ENCODE measurements at regions not wholly inside any gene's neighbourhood (a gene's known extent, or its start where the extent isn't known, plus 50 kb on each side); places are given as distances from the start of the nearest gene placed in this dataset.

DNA sequence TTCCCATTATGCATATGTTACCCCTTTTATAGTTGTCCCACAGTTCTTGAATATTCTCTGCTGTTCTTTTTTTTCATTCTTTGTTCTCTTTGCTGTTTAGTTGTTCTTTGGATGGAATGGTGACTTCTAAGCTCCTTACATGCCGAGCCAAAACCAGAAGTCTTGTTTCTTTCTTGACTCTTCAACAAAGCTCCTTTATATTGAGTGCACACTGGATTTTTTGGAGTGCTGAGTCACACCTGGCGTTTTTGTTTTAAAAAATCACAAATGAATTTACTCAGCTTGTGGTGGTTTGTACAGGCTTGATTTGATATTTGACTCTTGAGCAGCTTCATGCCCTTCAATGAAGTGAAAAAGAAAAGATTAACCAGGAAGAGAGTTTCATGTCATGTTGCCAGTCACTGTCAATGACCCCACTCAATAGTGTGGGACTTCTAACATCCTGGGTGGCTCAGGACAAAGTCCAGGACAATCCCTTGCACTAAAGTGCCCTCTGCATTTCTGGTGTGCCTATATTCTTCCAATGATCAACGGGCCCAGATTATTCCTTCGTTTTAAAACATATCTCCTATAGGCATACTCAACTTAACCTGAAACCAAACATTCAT lies 112.4 kb upstream of the SLC38A4 start:
- TF ChIP-seq, protein P1, sequence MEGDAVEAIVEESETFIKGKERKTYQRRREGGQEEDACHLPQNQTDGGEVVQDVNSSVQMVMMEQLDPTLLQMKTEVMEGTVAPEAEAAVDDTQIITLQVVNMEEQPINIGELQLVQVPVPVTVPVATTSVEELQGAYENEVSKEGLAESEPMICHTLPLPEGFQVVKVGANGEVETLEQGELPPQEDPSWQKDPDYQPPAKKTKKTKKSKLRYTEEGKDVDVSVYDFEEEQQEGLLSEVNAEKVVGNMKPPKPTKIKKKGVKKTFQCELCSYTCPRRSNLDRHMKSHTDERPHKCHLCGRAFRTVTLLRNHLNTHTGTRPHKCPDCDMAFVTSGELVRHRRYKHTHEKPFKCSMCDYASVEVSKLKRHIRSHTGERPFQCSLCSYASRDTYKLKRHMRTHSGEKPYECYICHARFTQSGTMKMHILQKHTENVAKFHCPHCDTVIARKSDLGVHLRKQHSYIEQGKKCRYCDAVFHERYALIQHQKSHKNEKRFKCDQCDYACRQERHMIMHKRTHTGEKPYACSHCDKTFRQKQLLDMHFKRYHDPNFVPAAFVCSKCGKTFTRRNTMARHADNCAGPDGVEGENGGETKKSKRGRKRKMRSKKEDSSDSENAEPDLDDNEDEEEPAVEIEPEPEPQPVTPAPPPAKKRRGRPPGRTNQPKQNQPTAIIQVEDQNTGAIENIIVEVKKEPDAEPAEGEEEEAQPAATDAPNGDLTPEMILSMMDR (IDR thresholded peaks at IDR 0.05; ENCODE audit: insufficient read depth, low read length, poor library complexity, severe bottlenecking), result no peak
- DNase-seq (ENCODE audit: extremely low read depth, insufficient read length), result no peak
- no peaks in the 10 kb centered on the region for H3K27me3 ChIP-seq (replicated peaks; ENCODE audit: control insufficient read depth, insufficient read depth, low read length)
- no peaks in the 10 kb centered on the region for H3K36me3 ChIP-seq (ENCODE audit: control insufficient read depth, insufficient read depth, low read length)
- H3K4me3 ChIP-seq (replicated peaks; ENCODE audit: low read depth, low read length), result no peak overlapping the region

DNA sequence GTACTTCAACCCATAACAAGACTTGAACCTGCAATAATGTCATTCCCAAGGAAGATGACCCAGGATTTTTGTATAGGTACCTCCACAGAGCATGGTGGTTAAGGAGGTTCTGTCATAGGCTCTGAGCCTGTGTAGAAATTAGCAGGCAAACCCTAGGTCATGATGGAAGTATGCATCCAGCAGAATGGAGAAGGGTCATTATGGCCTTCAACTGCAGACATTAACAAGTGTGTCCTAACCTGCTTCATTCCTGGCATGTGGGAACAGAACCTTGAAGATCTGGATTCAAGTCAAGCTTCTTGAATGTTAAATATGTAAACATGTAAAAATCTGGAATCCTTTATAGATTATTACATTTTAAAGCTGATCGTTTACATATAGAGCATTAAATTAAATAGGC lies 116.2 kb upstream of the SLC38A4 start:
- TF ChIP-seq, protein P1 (IDR thresholded peaks at IDR 0.05; ENCODE audit: insufficient read depth, low read length, poor library complexity, severe bottlenecking), result no peak

DNA sequence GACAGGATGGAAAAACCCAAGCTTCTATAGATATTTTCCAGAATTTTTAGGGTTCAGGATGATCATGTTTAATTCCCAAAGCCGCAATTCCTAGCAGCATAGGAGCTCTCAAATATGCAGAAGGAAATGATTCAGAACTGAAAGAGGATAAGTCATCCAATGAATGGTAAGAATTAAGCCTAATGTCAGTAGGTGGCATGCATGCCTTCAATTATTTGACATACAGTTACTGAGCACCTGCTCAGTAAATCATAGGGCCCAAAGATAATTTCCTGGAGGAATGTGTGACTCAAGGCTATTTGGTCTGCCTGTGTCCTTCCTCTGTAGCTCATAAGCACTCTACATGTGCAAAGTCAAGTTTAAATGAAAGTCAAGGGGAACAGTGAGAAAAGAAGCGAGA lies 116.8 kb upstream of the SLC38A4 start:
- Histone ChIP-seq H3K36me3 (ENCODE audit: control insufficient read depth, insufficient read depth, low read length) (no peaks in the 10 kb centered on the region), H3K27me3 (replicated peaks; ENCODE audit: control insufficient read depth, insufficient read depth, low read length) (no peaks in the 10 kb centered on the region), H3K4me3 (replicated peaks; ENCODE audit: low read depth, low read length) (no peak overlapping the region)
- DNase-seq (ENCODE audit: extremely low read depth, insufficient read length), result no peak
- TF ChIP-seq, protein P1 (IDR thresholded peaks at IDR 0.05; ENCODE audit: insufficient read depth, low read length, poor library complexity, severe bottlenecking), result no peak

More for the DNA sequence above, 116.2 kb upstream of the SLC38A4 start:
- Histone ChIP-seq H3K36me3 (ENCODE audit: control insufficient read depth, insufficient read depth, low read length) (no peaks in the 10 kb centered on the region), H3K27me3 (replicated peaks; ENCODE audit: control insufficient read depth, insufficient read depth, low read length) (no peaks in the 10 kb centered on the region), H3K4me3 (replicated peaks; ENCODE audit: low read depth, low read length) (no peak overlapping the region)
- no peak for DNase-seq (ENCODE audit: extremely low read depth, insufficient read length)

DNA sequence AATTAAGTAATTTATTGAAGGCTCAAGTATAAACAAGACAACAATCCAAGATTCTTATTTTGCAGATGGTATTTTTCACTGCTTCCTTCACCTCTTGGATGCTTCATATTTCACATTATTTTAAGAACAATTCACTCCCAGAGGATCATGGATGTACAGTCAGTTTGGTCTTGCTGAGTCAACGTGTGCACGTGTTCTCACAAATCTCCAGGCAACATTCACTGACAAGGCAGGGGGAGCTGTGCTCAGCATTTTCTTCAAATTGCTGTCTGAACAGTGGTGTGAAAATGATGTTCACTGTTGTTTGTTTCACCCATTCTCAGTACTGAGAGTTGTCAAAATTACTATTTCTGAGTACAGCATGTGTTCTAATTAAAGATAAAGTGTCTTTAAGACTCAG lies 118.3 kb upstream of the SLC38A4 start:
- DNase-seq (ENCODE audit: extremely low read depth, insufficient read length), result no peak
- Histone ChIP-seq H3K4me3 (replicated peaks; ENCODE audit: low read depth, low read length) (no peak overlapping the region), H3K36me3 (ENCODE audit: control insufficient read depth, insufficient read depth, low read length) (no peaks in the 10 kb centered on the region), H3K27me3 (replicated peaks; ENCODE audit: control insufficient read depth, insufficient read depth, low read length) (no peaks in the 10 kb centered on the region)
- TF ChIP-seq, protein P1 (IDR thresholded peaks at IDR 0.05; ENCODE audit: insufficient read depth, low read length, poor library complexity, severe bottlenecking), result no peak

DNA sequence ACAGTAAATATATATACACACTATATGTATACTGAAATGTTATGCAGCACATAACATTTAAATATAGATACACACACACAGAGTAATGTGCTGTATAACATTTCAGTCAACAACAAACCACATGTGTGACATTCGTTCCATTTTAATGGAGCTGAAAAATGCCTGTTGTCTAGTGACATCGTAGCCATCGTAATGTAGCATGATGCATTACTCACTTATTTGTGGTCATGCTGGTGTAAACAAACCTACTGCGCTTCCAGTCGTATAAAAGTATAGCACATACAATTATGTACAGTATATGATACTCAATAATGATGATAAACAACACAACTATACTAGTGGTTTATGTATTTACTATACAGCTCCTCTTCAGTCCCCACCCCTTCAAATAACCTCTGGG lies 119.0 kb upstream of the SLC38A4 start:
- H3K27me3 ChIP-seq (replicated peaks; ENCODE audit: control insufficient read depth, insufficient read depth, low read length), result no peaks in the 10 kb centered on the region
- no peak overlapping the region for H3K4me3 ChIP-seq (replicated peaks; ENCODE audit: low read depth, low read length)
- H3K36me3 ChIP-seq (ENCODE audit: control insufficient read depth, insufficient read depth, low read length), result no peaks in the 10 kb centered on the region
- TF ChIP-seq, protein P1 (IDR thresholded peaks at IDR 0.05; ENCODE audit: insufficient read depth, low read length, poor library complexity, severe bottlenecking), result no peak
- DNase-seq (ENCODE audit: extremely low read depth, insufficient read length), result no peak

DNA sequence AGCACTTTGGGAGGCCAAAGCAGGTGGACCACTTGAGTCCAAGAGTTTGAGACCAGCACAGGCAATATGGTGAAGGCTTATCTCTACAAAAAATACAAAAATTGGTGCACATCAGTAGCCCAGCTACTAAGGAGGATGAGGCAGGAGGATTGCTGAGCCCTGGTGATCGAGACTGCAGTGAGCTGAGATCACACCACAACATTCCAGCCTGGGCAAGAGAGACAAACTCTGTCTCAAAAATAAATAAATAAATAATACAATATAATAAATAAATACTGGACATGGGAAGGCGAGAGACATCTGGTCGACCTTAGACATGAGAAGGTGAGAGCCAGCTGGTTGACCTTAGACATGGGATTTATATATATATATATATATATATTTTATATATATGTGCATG lies 119.8 kb upstream of the SLC38A4 start:
- Histone ChIP-seq H3K36me3 (ENCODE audit: control insufficient read depth, insufficient read depth, low read length) (no peaks in the 10 kb centered on the region), H3K4me3 (replicated peaks; ENCODE audit: low read depth, low read length) (no peak overlapping the region), H3K27me3 (replicated peaks; ENCODE audit: control insufficient read depth, insufficient read depth, low read length) (no peaks in the 10 kb centered on the region; the same call in 1 of the 2 replicates)
- no peak for DNase-seq (ENCODE audit: extremely low read depth, insufficient read length)
- TF ChIP-seq, protein P1 (IDR thresholded peaks at IDR 0.05; ENCODE audit: insufficient read depth, low read length, poor library complexity, severe bottlenecking), result no peak

Measured in GM06990 (cell line).